Lower leg skin (tissue), 3 donors: ENCODE measurements at regions not wholly inside any gene's neighbourhood (a gene's known extent, or its start where the extent isn't known, plus 50 kb on each side); places are given as distances from the start of the nearest gene placed in this dataset.

Experiments
- POLR2A ChIP-seq, 2 donors: fragments of 450-650 bp; IDR thresholded peaks; one replicate each; pipeline ENCODE4 v1.6.1; 2016 to 2017; ENCODE audit warnings: antibody characterized with exemption in 2 of 2, mild to moderate bottlenecking in 1 of 2, moderate library complexity in 1 of 2
- TF ChIP-seq, protein P1 (sequence below), 3 donors: fragments of 450-650 bp; IDR thresholded peaks; one replicate each; pipeline ENCODE4 v1.5.1; 2016; ENCODE audit warnings: antibody characterized with exemption in 3 of 3, mild to moderate bottlenecking in 3 of 3, moderate library complexity in 2 of 3

DNA sequence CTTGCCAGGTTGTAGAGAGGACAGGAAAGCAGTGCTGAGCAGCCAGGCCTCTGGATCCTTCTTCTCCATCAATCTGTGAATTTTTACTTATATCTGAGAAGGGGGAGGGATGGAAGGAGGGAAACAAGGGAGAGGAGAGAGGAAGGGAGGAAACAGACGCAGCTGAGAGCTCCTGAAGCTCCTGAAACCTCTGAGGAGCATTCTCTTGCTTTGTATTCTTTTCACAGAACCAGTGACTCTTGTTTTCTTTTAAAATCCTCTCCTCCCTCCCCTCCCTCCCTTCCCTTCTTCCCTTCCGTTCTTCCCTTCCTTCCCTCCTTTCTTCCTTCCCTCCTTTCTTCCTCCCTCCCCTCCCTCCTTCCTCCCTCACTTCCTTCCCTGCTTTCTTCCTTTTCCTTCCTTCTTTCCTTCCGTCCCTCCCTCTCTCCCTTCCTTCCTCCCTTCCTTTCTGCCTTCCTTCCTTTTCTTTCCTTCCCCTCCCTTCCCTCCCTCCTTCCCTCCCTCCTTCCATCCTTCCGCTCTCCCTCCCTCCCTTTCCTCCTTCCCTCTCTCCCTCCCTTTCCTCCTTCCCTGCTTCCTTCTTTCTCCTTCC, 60.0 kb upstream of the RBFOX1 start:
- TF ChIP-seq, protein P1, sequence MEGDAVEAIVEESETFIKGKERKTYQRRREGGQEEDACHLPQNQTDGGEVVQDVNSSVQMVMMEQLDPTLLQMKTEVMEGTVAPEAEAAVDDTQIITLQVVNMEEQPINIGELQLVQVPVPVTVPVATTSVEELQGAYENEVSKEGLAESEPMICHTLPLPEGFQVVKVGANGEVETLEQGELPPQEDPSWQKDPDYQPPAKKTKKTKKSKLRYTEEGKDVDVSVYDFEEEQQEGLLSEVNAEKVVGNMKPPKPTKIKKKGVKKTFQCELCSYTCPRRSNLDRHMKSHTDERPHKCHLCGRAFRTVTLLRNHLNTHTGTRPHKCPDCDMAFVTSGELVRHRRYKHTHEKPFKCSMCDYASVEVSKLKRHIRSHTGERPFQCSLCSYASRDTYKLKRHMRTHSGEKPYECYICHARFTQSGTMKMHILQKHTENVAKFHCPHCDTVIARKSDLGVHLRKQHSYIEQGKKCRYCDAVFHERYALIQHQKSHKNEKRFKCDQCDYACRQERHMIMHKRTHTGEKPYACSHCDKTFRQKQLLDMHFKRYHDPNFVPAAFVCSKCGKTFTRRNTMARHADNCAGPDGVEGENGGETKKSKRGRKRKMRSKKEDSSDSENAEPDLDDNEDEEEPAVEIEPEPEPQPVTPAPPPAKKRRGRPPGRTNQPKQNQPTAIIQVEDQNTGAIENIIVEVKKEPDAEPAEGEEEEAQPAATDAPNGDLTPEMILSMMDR (IDR thresholded peaks at IDR 0.05), result no peak
- TF ChIP-seq POLR2A (IDR thresholded peaks at IDR 0.05), result no peak
